ENCODE measurements at regions not wholly inside any gene's neighbourhood (a gene's known extent, or its start where the extent isn't known, plus 50 kb on each side); places are given as distances from the start of the nearest gene placed in this dataset.

DNA sequence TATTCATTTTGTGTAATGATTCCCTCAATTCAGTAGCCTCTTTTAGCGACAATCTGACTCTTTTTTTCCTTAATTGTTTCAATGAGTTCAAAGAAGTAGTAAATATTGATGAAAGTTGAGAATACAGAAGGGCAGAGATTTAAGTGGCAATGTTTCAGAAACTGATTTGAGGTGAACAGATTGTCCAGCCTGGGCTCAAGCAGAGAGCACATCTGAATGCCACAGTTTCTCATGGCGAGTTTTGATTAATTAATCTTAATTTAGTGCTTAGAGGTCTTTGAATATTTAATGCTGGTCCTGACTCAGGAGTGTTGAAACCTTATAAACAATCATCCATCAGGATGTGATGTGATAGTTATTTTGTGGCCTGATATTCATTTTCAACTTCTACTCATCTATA lies 890.7 kb upstream of the SLITRK6 start:
- Histone ChIP-seq H3K27ac (no peak overlapping the region), H3K9me3 (replicated peaks) (no peaks in the 10 kb centered on the region), H3K36me3 (no peaks in the 10 kb centered on the region), H3K4me3 (no peak overlapping the region), H3K27me3 (no peaks in the 10 kb centered on the region), H3K4me1 (no peaks in the 10 kb centered on the region)
- DNase-seq = no peak

DNA sequence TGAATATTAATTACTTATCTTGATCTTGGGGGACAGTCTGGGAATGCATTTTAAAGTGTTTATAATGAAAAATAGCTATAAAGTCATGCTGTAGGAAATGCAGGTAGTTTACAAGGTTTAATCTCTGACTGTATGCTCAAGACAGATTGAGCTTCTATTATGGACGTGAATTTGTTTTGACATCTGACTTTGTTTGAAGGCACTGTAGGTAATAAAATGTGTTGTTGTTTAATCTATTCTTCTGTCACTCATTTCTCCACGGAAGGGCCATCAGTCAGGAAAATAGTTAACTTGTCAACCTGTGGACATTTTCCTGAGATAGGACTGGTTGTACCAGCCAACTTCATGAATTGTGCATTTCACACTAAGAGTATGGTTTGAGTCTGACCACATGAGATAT lies 893.1 kb upstream of the SLITRK6 start:
- Histone ChIP-seq H3K27ac (no peak overlapping the region), H3K4me3 (no peak overlapping the region), H3K36me3 (no peaks in the 10 kb centered on the region), H3K27me3 (no peaks in the 10 kb centered on the region), H3K9me3 (replicated peaks) (no peaks in the 10 kb centered on the region), H3K4me1 (no peaks in the 10 kb centered on the region)
- no peak for DNase-seq

DNA sequence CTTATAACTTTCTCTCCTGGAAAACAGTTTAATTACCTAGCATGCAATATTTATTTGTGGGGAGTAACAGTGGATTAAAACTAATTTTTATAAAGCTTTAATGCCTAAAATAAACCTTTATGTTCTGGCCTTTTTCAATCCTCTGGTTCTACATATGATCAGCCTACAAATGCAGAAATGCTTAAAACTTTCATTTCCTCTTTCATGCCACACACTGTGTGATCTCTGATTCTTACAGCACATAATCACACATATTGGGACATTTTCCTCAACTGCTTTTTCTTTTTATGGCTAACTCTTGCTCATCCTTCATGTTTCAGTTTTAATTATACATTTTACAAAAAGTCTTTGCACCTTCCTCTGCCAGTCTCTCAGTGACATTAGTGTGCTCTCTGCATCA lies 910.8 kb upstream of the SLITRK6 start:
- Histone ChIP-seq H3K4me1 (no peaks in the 10 kb centered on the region), H3K9me3 (replicated peaks) (no peaks in the 10 kb centered on the region), H3K27me3 (no peaks in the 10 kb centered on the region), H3K4me3 (no peak overlapping the region), H3K36me3 (no peaks in the 10 kb centered on the region), H3K27ac (no peak overlapping the region)
- no peak for DNase-seq

DNA sequence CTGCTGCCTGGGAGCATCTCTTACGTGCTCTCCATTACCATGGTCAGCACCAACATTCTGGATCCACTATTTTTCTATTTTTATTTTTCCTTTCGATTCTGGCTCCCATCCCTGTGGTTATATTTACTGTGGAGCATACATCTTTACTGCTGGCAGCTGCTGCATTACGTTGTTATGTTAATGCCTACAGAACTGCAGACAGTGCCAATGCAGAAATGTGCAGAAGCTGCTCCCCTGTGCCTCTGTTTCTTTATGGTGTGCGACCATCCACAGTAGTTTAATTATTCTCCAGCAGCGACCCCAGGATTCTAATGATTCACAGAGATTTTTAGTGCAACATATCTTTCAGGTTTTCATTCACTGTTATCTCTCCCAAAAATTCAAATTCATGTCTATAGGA lies 911.7 kb upstream of the SLITRK6 start:
- Histone ChIP-seq H3K4me1 (no peaks in the 10 kb centered on the region), H3K27me3 (no peaks in the 10 kb centered on the region), H3K27ac (no peak overlapping the region), H3K9me3 (replicated peaks) (no peaks in the 10 kb centered on the region), H3K4me3 (no peak overlapping the region), H3K36me3 (no peaks in the 10 kb centered on the region)
- no peak for DNase-seq

DNA sequence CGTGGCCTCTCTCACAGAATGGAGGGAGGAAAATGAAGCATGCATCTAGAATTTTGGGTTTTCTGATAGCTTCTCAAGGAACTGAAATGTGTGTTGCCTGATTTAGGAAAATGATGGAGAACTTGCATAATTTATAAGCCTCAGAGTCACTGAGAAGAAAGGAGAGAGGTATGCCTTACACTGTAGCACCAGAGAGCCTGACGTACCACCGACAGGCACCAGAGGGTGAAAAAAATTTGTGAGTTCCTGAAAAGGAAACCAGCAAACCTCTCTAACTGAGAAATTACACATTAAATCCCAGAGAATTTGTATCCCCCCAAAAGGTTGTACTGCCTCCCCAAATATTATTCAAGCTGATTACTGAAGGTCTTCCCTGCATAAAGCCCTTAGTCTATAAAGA lies 915.3 kb upstream of the SLITRK6 start:
- Histone ChIP-seq H3K27me3 (no peaks in the 10 kb centered on the region), H3K36me3 (no peaks in the 10 kb centered on the region), H3K4me1 (no peaks in the 10 kb centered on the region), H3K9me3 (replicated peaks) (no peaks in the 10 kb centered on the region), H3K4me3 (no peak overlapping the region), H3K27ac (no peak overlapping the region)
- no peak for DNase-seq

DNA sequence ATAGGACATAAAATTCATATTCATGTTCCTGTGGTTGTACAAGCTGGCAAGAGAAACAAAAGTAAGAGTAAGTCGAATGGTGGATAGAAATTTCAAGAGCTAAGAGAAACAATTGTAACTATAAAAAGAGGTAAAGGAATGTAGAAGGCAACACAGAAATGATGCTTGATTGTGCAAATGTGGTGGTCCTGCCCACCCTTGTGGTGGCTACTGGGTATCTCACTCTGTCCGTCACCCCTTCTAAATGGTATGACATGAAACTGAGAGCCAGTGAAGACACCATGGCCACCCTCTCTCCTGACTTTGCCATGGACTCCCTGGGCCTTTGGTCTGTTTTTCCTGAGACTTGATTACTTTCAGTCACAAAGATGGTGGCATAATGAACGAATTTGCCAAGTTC lies 925.9 kb upstream of the SLITRK6 start:
- H3K27ac ChIP-seq = no peak overlapping the region
- peak in 1 of 2 experiments; percentile 14 for DNase-seq
- no peaks in the 10 kb centered on the region for H3K4me1 ChIP-seq
- no peaks in the 10 kb centered on the region for H3K36me3 ChIP-seq
- no peaks in the 10 kb centered on the region for H3K9me3 ChIP-seq (replicated peaks)
- no peaks in the 10 kb centered on the region for H3K27me3 ChIP-seq
- H3K4me3 ChIP-seq = no peak overlapping the region

DNA sequence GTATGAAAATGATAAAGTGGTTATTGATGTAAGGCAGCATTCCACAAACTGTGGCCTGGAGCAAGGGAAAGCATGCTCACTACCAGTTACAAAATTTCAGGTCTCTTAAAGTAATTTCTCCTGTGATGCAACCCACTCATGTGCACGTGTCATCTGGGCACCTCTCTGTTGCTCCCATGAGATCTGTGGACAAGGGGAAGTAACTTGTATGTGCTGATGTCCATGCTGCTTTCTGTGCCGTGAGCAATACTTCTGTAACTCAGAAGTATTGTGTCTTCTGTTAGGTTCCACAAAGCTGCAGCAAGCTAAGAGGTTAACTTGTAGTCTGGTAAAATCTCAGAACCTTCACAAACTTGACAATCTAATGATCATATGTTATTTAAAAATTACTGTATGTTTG lies 930.0 kb upstream of the SLITRK6 start:
- Histone ChIP-seq H3K9me3 (replicated peaks) (no peaks in the 10 kb centered on the region), H3K27me3 (no peaks in the 10 kb centered on the region), H3K4me3 (no peak overlapping the region), H3K27ac (no peak overlapping the region), H3K36me3 (no peaks in the 10 kb centered on the region), H3K4me1 (no peaks in the 10 kb centered on the region)
- no peak for DNase-seq

DNA sequence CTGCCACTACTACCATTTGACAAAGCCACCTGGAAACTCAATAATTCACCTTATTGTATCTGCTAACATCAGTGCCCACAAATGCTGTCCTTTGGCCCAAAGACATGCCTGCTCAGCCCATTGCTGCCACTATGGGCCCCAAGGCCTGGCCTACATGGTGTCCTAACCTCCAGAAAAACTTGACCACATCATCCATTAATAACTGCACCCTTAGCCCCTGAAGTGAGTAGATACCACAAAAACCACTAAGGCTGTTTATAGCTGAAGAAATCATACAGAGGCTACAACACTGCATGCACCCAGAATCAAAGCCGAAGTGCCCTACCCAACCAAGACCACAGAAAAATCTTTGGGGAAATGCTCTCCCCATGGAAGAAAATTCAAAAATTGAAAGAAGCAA lies 932.8 kb upstream of the SLITRK6 start:
- H3K27me3 ChIP-seq = no peaks in the 10 kb centered on the region
- no peaks in the 10 kb centered on the region for H3K36me3 ChIP-seq
- H3K4me1 ChIP-seq = no peaks in the 10 kb centered on the region
- no peak overlapping the region for H3K27ac ChIP-seq
- DNase-seq = no peak
- H3K9me3 ChIP-seq (replicated peaks) = no peaks in the 10 kb centered on the region
- H3K4me3 ChIP-seq = no peak overlapping the region

DNA sequence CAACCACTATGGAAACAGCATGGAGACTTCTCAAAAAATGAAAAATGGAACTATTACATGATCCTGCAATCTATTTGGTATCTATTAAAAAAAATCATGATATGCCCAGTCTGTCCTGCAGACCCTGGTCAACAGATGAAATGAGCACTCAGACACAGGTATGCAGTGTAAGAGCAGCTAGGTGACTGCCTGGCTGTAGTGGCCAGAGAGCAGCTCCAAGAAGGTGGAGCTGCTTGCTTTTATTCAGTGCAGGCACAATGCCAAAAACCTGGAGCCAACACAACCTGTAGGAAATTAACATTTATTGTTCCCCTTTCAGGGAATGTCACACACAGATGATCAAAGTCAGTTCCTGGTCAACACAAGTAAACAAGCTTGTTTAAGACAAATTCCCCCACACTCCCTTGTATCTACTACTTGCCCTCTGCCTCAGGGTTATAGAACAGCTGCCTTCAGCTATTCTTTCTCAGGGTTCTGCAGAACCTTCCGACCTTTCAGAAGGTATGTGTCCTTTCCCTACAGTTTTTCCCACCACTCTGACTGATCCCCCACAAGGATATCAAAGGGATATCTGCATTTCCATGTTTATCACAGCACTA lies 933.7 kb upstream of the SLITRK5 start:
- no peak overlapping the region for H3K4me3 ChIP-seq
- no peak overlapping the region for H3K27ac ChIP-seq
- DNase-seq = no peak
- H3K27me3 ChIP-seq = no peaks in the 10 kb centered on the region
- no peaks in the 10 kb centered on the region for H3K4me1 ChIP-seq
- no peaks in the 10 kb centered on the region for H3K9me3 ChIP-seq (replicated peaks)
- no peaks in the 10 kb centered on the region for H3K36me3 ChIP-seq

DNA sequence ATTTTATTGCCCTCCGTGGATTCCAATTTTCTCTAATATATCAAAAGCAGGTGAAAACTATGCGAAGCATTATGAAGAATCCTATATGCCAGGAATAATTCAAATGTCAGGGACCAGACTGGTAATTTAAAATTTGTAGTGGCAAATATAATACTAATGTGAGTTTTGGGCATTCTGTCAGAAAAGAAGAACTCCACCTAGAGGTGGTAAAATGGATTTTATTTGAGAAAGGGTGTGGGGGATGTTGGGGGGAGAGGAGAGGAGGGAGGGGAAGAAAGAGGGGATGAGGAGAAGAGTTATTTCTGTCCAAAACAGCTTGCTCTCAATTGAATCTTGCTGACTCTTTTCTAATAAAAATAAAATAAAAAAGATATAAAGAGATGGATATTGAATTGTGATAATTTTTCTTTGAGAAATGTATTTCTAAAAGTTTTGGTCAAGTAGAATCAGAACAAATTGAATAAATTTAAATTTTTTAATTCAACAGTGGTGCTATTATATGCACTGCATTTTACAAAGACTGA lies 929.3 kb upstream of the SLITRK5 start:
- Histone ChIP-seq H3K27me3 (no peaks in the 10 kb centered on the region), H3K27ac (no peak overlapping the region), H3K36me3 (no peaks in the 10 kb centered on the region), H3K9me3 (replicated peaks) (no peaks in the 10 kb centered on the region), H3K4me1 (no peaks in the 10 kb centered on the region), H3K4me3 (no peak overlapping the region)
- DNase-seq = no peak

DNA sequence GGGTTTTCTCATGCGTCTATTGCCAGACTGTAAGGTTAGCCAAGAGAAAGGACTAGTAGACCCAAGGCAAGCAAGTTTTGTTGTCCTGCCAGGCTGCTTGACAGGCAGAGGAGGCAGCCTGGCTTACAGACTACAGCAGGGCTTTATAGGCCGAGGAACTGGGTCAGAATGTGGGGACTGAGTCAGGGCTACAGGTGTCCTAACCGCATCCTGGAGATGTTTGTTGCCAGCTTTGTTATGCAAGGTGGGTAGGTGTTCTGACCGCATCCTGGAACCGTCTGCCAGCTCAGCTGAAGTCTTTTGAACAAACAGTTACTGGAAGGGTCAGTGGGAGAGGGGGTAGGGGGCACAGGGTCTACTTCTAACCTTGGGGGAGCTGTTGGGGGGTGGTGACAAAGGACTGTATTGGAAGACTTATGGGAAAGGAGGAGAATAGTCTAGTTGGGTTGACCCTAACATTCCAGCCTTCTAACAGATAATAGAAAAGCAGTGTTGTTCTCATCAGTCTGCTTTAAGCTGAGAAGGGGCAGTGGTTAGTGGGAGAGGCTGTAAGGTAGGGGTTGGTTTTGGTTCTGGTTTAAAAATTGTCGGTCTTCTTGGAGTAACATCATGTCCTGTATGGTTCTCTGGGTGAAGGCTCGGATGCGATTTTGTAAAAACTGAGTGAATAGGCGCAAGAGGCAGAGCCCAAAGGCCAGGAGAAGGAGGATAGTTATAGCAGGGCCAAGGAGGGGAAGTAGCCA lies 913.8 kb upstream of the SLITRK5 start:
- no peaks in the 10 kb centered on the region for H3K4me1 ChIP-seq
- DNase-seq = no peak

DNA sequence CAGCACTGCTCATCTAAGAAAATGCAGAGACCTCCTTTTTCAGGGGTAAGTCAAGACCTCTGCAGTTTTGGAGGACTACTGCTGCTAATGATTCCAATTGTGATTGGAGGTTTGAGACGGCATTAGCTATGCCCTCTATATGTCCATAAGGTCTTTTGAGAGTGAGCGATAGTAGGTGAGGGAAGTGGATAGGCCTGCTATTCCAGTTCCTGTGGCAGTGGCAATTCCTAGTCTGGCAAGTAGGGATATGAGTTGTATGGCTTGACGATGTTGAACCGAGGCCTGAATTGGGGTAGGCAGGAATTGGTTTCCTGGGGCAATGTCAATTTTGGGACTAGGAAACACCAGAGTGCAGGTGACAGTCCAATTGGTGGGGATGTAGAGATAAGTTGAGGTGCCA lies 913.1 kb upstream of the SLITRK5 start:
- DNase-seq = no peak
- no peak overlapping the region for H3K4me3 ChIP-seq
- no peaks in the 10 kb centered on the region for H3K4me1 ChIP-seq
- H3K36me3 ChIP-seq = no peaks in the 10 kb centered on the region
- no peaks in the 10 kb centered on the region for H3K27me3 ChIP-seq
- H3K27ac ChIP-seq = no peak overlapping the region
- no peaks in the 10 kb centered on the region for H3K9me3 ChIP-seq (replicated peaks)

More for the DNA sequence above, 913.8 kb upstream of the SLITRK5 start:
- no peaks in the 10 kb centered on the region for H3K27me3 ChIP-seq
- H3K9me3 ChIP-seq (replicated peaks) = no peaks in the 10 kb centered on the region
- no peak overlapping the region for H3K27ac ChIP-seq
- H3K4me3 ChIP-seq = no peak overlapping the region
- H3K36me3 ChIP-seq = no peaks in the 10 kb centered on the region

DNA sequence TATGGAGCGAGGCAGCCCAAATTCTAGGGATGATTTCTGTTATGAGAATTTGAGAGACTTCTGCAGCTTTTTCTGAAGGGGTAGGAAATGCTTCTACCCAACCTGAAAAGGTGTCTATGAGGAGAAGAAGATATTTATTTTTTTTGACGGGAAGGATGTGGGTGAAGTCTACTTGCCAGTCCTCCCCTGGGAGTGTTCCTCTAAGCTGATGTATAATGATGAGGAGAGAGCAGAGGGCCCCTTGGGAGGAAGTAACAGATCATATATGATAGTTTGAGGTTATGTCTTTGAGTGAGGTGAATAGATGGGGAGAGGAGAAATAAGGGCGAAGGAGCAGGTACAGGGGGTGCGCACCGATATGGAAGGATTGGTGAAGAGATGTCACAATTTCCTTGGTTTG lies 910.6 kb upstream of the SLITRK5 start:
- Histone ChIP-seq H3K27me3 (no peaks in the 10 kb centered on the region), H3K4me1 (no peaks in the 10 kb centered on the region), H3K9me3 (replicated peaks) (no peaks in the 10 kb centered on the region), H3K4me3 (no peak overlapping the region), H3K36me3 (no peaks in the 10 kb centered on the region), H3K27ac (no peak overlapping the region)
- no peak for DNase-seq

DNA sequence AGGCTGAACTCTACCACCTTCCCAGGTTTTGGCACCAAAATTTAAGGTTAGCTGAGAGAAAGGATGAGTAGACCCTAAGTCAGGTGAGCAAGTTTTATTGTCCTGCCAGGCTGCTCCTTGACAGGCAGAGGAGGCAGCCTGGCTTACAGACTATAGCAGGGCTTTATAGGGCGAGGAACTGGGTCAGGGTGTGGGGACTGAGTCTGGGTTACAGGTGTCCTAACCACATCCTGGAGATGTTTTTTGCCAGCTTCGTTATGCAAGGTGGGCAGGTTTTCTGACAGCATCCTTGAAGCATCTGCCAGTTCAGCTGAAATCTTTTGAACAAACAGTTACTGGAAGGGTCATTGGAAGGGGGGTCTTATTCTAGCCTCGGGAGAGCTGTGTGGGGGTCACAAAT lies 905.7 kb upstream of the SLITRK5 start:
- Histone ChIP-seq H3K4me1 (no peaks in the 10 kb centered on the region), H3K27ac (no peak overlapping the region), H3K9me3 (replicated peaks) (no peaks in the 10 kb centered on the region), H3K36me3 (no peaks in the 10 kb centered on the region), H3K4me3 (no peak overlapping the region), H3K27me3 (no peaks in the 10 kb centered on the region)
- no peak for DNase-seq

DNA sequence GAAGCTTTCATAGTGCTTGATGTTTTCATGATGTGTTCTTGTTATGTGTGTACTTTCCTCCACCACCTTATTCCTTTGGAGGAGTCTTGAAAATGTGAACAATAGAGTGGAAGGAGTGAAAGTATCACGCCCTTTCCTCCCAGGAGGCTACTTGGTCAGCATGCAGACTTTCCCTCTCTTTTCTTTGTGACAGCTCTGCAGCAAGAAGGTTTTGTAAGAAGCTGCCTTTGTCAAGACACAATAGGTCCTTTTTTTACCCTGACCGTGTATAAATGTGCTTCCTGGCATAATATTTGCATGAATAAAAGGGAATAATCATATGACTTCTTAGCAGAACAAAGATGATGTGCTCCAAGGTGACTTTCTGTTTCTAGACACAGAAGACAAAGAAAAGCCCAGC lies 882.6 kb upstream of the SLITRK5 start:
- DNase-seq = no peak
- no peaks in the 10 kb centered on the region for H3K4me1 ChIP-seq

DNA sequence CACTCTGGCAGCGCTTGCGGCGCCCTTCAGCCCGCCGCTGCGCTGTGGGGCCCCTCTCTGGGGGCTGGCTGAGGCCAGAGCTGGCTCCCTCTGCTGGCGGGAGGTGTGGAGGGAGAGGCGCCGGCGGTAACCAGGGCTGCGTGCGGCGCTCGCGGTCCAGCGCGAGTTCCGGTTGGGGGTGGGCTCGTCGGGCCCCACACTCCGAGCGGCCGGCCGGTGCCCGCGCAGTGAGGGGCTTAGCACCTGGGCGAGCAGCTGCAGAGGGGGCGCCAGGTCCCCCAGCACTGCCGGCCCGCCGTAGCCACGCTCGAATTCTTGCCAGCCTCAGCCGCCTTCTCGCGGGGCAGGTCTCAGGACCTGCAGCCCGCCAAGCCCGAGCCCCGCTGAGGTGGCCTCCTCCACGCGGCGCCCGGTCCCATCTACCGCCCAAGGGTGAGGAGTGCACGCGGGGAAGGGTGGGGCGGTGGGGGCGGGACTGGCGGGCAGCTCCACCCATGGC lies 879.0 kb upstream of the SLITRK5 start:
- no peaks in the 10 kb centered on the region for H3K36me3 ChIP-seq
- H3K27ac ChIP-seq = no peak overlapping the region
- no peak for DNase-seq
- no peaks in the 10 kb centered on the region for H3K27me3 ChIP-seq
- H3K4me1 ChIP-seq = no peaks in the 10 kb centered on the region
- H3K4me3 ChIP-seq = no peak overlapping the region
- H3K9me3 ChIP-seq (replicated peaks) = no peaks in the 10 kb centered on the region

More for the DNA sequence above, 882.6 kb upstream of the SLITRK5 start:
- Histone ChIP-seq H3K27ac (no peak overlapping the region), H3K36me3 (no peaks in the 10 kb centered on the region), H3K4me3 (no peak overlapping the region), H3K27me3 (no peaks in the 10 kb centered on the region), H3K9me3 (replicated peaks) (no peaks in the 10 kb centered on the region)

All from SJCRH30 (cell line).